K562 (cell line): ENCODE measurements at regions not wholly inside any gene's neighbourhood (a gene's known extent, or its start where the extent isn't known, plus 50 kb on each side); places are given as distances from the start of the nearest gene placed in this dataset.

Source experiments
- ADNP ChIP-seq: fragments of 200-800 bp; sonication (Bioruptor generic); IDR thresholded peaks from 2 replicates; pipeline ENCODE4 v1.6.1; 2016; ENCODE audit warnings: missing genetic modification characterization, missing compliant biosample characterization
- CBX2 ChIP-seq: fragments of 200-600 bp; sonication (generic); IDR thresholded peaks from one replicate; pipeline ENCODE4 v1.6.1; 2012; ENCODE audit warnings: mild to moderate bottlenecking, low read length, inconsistent platforms; ENCODE audit not compliant: insufficient read depth, poor library complexity, severe bottlenecking
- CHCHD3 ChIP-seq: fragments of 250-450 bp; sonication (Bioruptor Pico); IDR thresholded peaks from 2 replicates; pipeline ENCODE4 v2.1.2; 2022; ENCODE audit warnings: mild to moderate bottlenecking
- CHD4 ChIP-seq: fragments of 200-600 bp; sonication (generic); IDR thresholded peaks from 3 replicates; pipeline ENCODE4 v1.6.1; 2012; ENCODE audit warnings: low read depth, mild to moderate bottlenecking, mixed read lengths, low read length, inconsistent platforms; ENCODE audit not compliant: insufficient read depth, insufficient replicate concordance, poor library complexity, severe bottlenecking
- HMGN3 ChIP-seq: IDR thresholded peaks from 2 replicates; pipeline ENCODE4 v1.6.1; 2011; ENCODE audit warnings: borderline replicate concordance, low read depth, mild to moderate bottlenecking, mixed read lengths, low read length; ENCODE audit not compliant: insufficient read length; ENCODE audit errors: extremely low read depth
- HOXB6 ChIP-seq: fragments of 250-450 bp; sonication (Bioruptor Pico); IDR thresholded peaks from 2 replicates; pipeline ENCODE4 v1.5.1; 2022; ENCODE audit warnings: mild to moderate bottlenecking, borderline replicate concordance
- KDM5B ChIP-seq: fragments of 200-600 bp; sonication (generic); IDR thresholded peaks from 2 replicates; pipeline ENCODE4 v1.6.1; 2012; ENCODE audit warnings: low read depth, mild to moderate bottlenecking, moderate library complexity, low read length, control low read depth, inconsistent platforms; ENCODE audit not compliant: insufficient replicate concordance
- KLF13 ChIP-seq: fragments of 450-650 bp; IDR thresholded peaks from 2 replicates; pipeline ENCODE4 v1.6.1; 2016; ENCODE audit warnings: missing genetic modification characterization, low read depth, mild to moderate bottlenecking, missing compliant biosample characterization, moderate library complexity, borderline replicate concordance
- MYNN ChIP-seq, 2 experiments: sonication (generic); formaldehyde crosslinking in 1 of 2; IDR thresholded peaks; 2 replicates each; pipeline versions ENCODE4 v1.5.0 to v1.6.1; 2016 to 2020; ENCODE audit warnings: antibody characterized with exemption in 1 of 2, missing genetic modification reagents in 1 of 2
- RBBP5 ChIP-seq: fragments of 200-600 bp; sonication (generic); IDR thresholded peaks from 2 replicates; pipeline ENCODE4 v1.6.1; 2012; ENCODE audit warnings: borderline replicate concordance, mild to moderate bottlenecking, low read length, control low read depth, inconsistent platforms; ENCODE audit not compliant: insufficient read depth, poor library complexity, severe bottlenecking
- U2AF2 ChIP-seq: fragments of 200-400 bp; formaldehyde crosslinking; optimal IDR thresholded peaks from 2 replicates; pipeline ENCODE3; 2017; ENCODE audit warnings: low read depth, mild to moderate bottlenecking, low read length
- ZEB2 ChIP-seq: fragments of 450-650 bp; IDR thresholded peaks from 2 replicates; pipeline ENCODE4 v1.6.1; 2016
- TF ChIP-seq, protein P1 (sequence below): sonication (generic); formaldehyde crosslinking; IDR thresholded peaks from 2 replicates; pipeline ENCODE4 v1.8.0; 2023; ENCODE audit warnings: mild to moderate bottlenecking, missing genetic modification reagents
- TF ChIP-seq, protein P2 (sequence below): fragments of 450-650 bp; IDR thresholded peaks from 2 replicates; pipeline ENCODE4 v1.6.1; 2018; ENCODE audit not compliant: partially characterized antibody
- TF ChIP-seq, protein P3 (sequence below): fragments of 250-450 bp; sonication (Bioruptor Pico); IDR thresholded peaks from 2 replicates; pipeline ENCODE4 v1.4.0; 2020; ENCODE audit warnings: borderline replicate concordance
- TF ChIP-seq, protein P4 (sequence below): sonication (generic); formaldehyde crosslinking; IDR thresholded peaks from 2 replicates; pipeline ENCODE4 v1.8.0; 2022; ENCODE audit warnings: missing genetic modification reagents, mild to moderate bottlenecking, borderline replicate concordance

DNA sequence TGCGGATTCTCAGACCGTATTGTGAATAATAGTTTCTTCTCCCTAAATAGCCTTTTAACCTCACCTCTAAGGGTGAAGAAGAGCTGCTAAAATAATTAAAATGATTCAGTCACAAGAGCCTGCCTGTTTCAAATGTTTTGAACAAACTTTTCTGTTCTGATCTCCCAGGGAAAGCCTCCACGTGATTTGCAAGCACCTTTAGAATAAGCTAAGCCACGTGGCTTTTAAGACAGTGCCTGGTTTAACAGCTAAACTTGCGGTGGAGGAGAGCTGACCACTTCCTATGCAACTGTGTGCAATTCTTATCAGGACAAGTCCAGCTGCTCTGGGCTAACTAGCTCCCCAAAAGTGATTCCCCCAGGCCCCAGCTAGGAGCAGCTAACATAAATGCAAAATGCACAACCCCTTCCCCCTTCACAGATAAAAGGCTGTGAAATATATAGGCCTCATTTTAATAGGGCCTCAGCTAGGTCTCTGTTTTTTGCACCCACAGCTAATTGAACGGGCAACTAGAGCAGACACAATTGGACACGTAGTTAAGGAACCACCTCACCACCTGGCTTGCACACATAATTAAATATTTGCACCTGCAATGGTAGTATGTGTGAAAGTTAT, 401.2 kb upstream of the NR2F2 start (continued):
- TF ChIP-seq MYNN (IDR thresholded peaks at IDR 0.05): peak; percentile 80; the same call in 1 of the 2 replicates
- no peak for TF ChIP-seq MYNN (CRISPR knock-in tag; IDR thresholded peaks at IDR 0.05)
- TF ChIP-seq CHD4: no peak
- no peak for TF ChIP-seq CBX2
- no peak for TF ChIP-seq CHCHD3
- TF ChIP-seq, protein P1, sequence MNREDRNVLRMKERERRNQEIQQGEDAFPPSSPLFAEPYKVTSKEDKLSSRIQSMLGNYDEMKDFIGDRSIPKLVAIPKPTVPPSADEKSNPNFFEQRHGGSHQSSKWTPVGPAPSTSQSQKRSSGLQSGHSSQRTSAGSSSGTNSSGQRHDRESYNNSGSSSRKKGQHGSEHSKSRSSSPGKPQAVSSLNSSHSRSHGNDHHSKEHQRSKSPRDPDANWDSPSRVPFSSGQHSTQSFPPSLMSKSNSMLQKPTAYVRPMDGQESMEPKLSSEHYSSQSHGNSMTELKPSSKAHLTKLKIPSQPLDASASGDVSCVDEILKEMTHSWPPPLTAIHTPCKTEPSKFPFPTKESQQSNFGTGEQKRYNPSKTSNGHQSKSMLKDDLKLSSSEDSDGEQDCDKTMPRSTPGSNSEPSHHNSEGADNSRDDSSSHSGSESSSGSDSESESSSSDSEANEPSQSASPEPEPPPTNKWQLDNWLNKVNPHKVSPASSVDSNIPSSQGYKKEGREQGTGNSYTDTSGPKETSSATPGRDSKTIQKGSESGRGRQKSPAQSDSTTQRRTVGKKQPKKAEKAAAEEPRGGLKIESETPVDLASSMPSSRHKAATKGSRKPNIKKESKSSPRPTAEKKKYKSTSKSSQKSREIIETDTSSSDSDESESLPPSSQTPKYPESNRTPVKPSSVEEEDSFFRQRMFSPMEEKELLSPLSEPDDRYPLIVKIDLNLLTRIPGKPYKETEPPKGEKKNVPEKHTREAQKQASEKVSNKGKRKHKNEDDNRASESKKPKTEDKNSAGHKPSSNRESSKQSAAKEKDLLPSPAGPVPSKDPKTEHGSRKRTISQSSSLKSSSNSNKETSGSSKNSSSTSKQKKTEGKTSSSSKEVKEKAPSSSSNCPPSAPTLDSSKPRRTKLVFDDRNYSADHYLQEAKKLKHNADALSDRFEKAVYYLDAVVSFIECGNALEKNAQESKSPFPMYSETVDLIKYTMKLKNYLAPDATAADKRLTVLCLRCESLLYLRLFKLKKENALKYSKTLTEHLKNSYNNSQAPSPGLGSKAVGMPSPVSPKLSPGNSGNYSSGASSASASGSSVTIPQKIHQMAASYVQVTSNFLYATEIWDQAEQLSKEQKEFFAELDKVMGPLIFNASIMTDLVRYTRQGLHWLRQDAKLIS (CRISPR knock-in tag): no peak
- TF ChIP-seq, protein P2, sequence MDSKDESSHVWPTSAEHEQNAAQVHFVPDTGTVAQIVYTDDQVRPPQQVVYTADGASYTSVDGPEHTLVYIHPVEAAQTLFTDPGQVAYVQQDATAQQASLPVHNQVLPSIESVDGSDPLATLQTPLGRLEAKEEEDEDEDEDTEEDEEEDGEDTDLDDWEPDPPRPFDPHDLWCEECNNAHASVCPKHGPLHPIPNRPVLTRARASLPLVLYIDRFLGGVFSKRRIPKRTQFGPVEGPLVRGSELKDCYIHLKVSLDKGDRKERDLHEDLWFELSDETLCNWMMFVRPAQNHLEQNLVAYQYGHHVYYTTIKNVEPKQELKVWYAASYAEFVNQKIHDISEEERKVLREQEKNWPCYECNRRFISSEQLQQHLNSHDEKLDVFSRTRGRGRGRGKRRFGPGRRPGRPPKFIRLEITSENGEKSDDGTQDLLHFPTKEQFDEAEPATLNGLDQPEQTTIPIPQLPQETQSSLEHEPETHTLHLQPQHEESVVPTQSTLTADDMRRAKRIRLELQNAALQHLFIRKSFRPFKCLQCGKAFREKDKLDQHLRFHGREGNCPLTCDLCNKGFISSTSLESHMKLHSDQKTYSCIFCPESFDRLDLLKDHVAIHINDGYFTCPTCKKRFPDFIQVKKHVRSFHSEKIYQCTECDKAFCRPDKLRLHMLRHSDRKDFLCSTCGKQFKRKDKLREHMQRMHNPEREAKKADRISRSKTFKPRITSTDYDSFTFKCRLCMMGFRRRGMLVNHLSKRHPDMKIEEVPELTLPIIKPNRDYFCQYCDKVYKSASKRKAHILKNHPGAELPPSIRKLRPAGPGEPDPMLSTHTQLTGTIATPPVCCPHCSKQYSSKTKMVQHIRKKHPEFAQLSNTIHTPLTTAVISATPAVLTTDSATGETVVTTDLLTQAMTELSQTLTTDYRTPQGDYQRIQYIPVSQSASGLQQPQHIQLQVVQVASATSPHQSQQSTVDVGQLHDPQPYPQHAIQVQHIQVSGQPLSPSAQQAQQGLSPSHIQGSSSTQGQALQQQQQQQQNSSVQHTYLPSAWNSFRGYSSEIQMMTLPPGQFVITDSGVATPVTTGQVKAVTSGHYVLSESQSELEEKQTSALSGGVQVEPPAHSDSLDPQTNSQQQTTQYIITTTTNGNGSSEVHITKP: no peak
- TF ChIP-seq KLF13 (tag): no peak
- TF ChIP-seq HMGN3: peak; percentile 41
- TF ChIP-seq, protein P3, sequence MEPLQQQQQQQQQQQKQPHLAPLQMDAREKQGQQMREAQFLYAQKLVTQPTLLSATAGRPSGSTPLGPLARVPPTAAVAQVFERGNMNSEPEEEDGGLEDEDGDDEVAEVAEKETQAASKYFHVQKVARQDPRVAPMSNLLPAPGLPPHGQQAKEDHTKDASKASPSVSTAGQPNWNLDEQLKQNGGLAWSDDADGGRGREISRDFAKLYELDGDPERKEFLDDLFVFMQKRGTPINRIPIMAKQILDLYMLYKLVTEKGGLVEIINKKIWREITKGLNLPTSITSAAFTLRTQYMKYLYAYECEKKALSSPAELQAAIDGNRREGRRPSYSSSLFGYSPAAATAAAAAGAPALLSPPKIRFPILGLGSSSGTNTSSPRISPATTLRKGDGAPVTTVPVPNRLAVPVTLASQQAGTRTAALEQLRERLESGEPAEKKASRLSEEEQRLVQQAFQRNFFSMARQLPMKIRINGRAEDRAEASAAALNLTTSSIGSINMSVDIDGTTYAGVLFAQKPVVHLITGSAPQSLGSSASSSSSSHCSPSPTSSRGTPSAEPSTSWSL: no peak
- TF ChIP-seq RBBP5: peak; percentile 31
- no peak for TF ChIP-seq KDM5B
- TF ChIP-seq ADNP (tag): peak; percentile 79
- peak; percentile 72; the same call in 1 of the 2 replicates for TF ChIP-seq ZEB2
- TF ChIP-seq, protein P4, sequence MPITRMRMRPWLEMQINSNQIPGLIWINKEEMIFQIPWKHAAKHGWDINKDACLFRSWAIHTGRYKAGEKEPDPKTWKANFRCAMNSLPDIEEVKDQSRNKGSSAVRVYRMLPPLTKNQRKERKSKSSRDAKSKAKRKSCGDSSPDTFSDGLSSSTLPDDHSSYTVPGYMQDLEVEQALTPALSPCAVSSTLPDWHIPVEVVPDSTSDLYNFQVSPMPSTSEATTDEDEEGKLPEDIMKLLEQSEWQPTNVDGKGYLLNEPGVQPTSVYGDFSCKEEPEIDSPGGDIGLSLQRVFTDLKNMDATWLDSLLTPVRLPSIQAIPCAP (CRISPR knock-in tag): no peak
- no peak for TF ChIP-seq HOXB6
- TF ChIP-seq U2AF2: no peak
